ENCODE measurements at regions not wholly inside any gene's neighbourhood (a gene's known extent, or its start where the extent isn't known, plus 50 kb on each side); places are given as distances from the start of the nearest gene placed in this dataset.

DNA sequence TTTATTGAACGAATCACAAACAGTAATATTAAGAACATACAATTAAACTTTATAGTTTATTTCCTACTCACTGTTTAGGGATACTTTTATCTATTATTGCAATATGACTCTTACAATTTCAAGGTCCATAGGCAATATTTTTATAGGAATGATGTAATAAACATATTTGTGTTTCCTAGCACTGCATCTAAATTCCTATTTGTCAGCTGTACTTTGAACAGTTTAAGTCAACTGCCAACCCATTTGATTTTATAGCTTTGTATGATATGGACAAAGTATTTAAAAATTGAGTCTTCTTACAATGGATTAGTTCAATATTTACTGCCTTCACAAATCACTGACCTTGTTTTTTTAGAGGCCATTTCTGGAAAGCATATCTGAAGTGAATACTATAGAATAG lies 199.3 kb downstream of the PCDH7 start:
- TF ChIP-seq POLR2AphosphoS5 (IDR thresholded peaks at IDR 0.05), result no peak
- TF ChIP-seq POLR2A (IDR thresholded peaks at IDR 0.05), result no peak
- TF ChIP-seq EP300 (IDR thresholded peaks at IDR 0.05), result no peak
- TF ChIP-seq, protein P1, sequence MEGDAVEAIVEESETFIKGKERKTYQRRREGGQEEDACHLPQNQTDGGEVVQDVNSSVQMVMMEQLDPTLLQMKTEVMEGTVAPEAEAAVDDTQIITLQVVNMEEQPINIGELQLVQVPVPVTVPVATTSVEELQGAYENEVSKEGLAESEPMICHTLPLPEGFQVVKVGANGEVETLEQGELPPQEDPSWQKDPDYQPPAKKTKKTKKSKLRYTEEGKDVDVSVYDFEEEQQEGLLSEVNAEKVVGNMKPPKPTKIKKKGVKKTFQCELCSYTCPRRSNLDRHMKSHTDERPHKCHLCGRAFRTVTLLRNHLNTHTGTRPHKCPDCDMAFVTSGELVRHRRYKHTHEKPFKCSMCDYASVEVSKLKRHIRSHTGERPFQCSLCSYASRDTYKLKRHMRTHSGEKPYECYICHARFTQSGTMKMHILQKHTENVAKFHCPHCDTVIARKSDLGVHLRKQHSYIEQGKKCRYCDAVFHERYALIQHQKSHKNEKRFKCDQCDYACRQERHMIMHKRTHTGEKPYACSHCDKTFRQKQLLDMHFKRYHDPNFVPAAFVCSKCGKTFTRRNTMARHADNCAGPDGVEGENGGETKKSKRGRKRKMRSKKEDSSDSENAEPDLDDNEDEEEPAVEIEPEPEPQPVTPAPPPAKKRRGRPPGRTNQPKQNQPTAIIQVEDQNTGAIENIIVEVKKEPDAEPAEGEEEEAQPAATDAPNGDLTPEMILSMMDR (IDR thresholded peaks at IDR 0.05), result no peak

DNA sequence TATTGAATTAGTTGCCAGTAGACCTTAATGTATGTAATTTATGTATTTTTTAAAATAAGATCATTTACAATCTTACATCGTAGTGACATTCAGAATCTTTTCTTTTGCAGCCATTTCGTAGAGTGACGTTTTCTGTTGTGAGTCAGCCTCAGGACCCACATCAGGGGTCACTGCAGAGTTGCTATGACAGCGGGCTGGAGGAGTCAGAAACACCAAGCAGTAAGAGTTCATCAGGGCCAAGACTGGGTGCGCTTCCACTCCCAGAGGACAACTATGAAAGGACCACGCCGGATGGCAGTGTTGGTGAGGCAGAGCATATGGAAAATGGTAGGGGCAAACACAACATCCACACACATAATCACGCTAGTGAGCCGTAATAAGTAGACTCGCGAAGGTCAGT lies 199.9 kb downstream of the PCDH7 start:
- no peak for ATAC-seq (ENCODE audit: low FRiP score in 2 of 2)
- WGBS, 2 donors, result 85 to 86% methylated on average over 11 of the region's 11 CpGs
- H3K9me3 ChIP-seq, result no peaks in the 10 kb centered on the region
- H3K4me1 ChIP-seq, result no peaks in the 10 kb centered on the region
- H3K27me3 ChIP-seq, result no peaks in the 10 kb centered on the region
- H3K27ac ChIP-seq, result no peak overlapping the region
- no peak overlapping the region for H3K4me3 ChIP-seq
- TF ChIP-seq POLR2AphosphoS5 (IDR thresholded peaks at IDR 0.05), result no peak
- no peak for TF ChIP-seq POLR2A (IDR thresholded peaks at IDR 0.05)
- TF ChIP-seq EP300 (IDR thresholded peaks at IDR 0.05), result no peak
- TF ChIP-seq, protein P1 (IDR thresholded peaks at IDR 0.05), result no peak
- no peak for DNase-seq
- H3K36me3 ChIP-seq, result no peaks in the 10 kb centered on the region

More for the DNA sequence above, 199.3 kb downstream of the PCDH7 start:
- H3K9me3 ChIP-seq, result no peaks in the 10 kb centered on the region
- no peak overlapping the region for H3K4me3 ChIP-seq
- H3K27me3 ChIP-seq, result no peaks in the 10 kb centered on the region
- WGBS, 2 donors, result 76 to 89% methylated on average over 1 of the region's 1 CpG
- H3K36me3 ChIP-seq, result no peaks in the 10 kb centered on the region
- DNase-seq (no peak), ATAC-seq (ENCODE audit: low FRiP score in 2 of 2) (no peak)
- no peak overlapping the region for H3K27ac ChIP-seq
- H3K4me1 ChIP-seq, result no peaks in the 10 kb centered on the region

DNA sequence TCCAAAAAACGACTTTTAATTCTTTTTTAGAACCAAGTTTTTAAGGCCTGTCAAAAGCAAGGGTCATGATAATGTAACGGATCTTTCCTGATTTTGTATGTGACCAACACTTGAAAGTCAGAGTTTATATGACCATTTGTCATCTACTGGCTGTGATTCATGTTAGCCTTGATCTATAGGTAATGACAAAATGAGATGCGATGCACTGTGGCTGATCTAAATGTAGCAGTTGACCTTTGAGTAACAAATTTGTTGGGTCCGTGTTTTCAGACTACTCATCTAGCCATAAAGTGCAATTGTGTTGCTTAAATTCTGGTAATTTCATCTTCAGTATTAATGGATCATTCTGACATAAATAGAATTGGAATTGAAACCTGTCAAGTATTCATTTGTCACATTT lies 202.5 kb downstream of the PCDH7 start:
- H3K4me1 ChIP-seq, result no peaks in the 10 kb centered on the region
- H3K27me3 ChIP-seq, result no peaks in the 10 kb centered on the region
- DNase-seq (no peak), ATAC-seq (ENCODE audit: low FRiP score in 2 of 2) (no peak)
- no peaks in the 10 kb centered on the region for H3K9me3 ChIP-seq
- H3K4me3 ChIP-seq, result no peak overlapping the region
- WGBS, 2 donors, result 82 to 84% methylated on average over 4 of the region's 4 CpGs
- no peak for TF ChIP-seq EP300 (IDR thresholded peaks at IDR 0.05)
- no peak for TF ChIP-seq POLR2AphosphoS5 (IDR thresholded peaks at IDR 0.05)
- TF ChIP-seq, protein P1 (IDR thresholded peaks at IDR 0.05), result no peak
- TF ChIP-seq POLR2A (IDR thresholded peaks at IDR 0.05), result no peak
- H3K36me3 ChIP-seq, result no peaks in the 10 kb centered on the region
- H3K27ac ChIP-seq, result no peak overlapping the region

DNA sequence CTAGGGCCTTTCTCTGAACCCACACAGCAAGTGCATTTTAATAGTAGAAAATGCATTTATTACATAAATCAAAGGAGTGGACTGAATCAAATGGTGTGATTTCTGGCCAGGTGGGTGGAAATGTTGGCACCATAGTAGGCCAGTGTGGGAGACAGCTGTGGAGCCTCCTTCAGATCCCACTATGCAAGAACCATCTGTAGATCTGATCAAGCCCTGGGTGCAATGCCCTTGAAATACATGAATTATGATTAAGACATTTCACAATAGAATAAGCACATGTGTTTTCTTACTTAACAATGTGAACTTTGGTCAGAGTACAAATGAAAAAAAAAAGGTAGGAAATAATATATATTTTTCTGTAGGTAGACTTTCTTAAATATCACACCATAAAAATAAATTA lies 204.3 kb downstream of the PCDH7 start:
- H3K27me3 ChIP-seq, result no peaks in the 10 kb centered on the region
- no peak overlapping the region for H3K4me3 ChIP-seq
- DNase-seq (no peak), ATAC-seq (ENCODE audit: low FRiP score in 2 of 2) (no peak)
- no peaks in the 10 kb centered on the region for H3K9me3 ChIP-seq
- no peaks in the 10 kb centered on the region for H3K36me3 ChIP-seq
- TF ChIP-seq EP300 (IDR thresholded peaks at IDR 0.05), result no peak
- TF ChIP-seq, protein P1 (IDR thresholded peaks at IDR 0.05), result no peak
- TF ChIP-seq POLR2A (IDR thresholded peaks at IDR 0.05), result no peak
- TF ChIP-seq POLR2AphosphoS5 (IDR thresholded peaks at IDR 0.05), result no peak
- H3K4me1 ChIP-seq, result no peaks in the 10 kb centered on the region
- no peak overlapping the region for H3K27ac ChIP-seq

DNA sequence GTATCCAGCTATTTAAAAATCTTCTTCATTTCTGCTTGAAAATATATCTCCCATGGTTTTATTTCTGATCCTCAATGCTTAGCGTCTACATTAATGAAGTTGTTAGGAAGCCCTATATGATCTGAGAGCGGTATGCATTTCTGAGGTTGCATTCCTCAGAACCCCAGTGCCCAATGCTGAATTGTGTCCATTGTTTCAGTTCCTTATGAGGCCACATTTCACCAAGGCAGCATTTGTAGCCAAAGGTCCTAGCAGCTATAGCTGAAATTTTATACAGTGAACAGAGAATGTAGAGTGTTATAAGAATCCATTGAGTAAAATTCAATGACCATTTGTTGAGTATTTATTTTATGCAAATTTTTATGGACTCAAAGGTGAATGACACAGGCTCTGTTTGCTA lies 209.5 kb downstream of the PCDH7 start:
- 86 to 100% methylated on average over 2 of the region's 2 CpGs for WGBS, 2 donors
- Histone ChIP-seq H3K4me1 (no peaks in the 10 kb centered on the region), H3K27ac (no peak overlapping the region), H3K4me3 (no peak overlapping the region), H3K27me3 (no peaks in the 10 kb centered on the region), H3K9me3 (no peaks in the 10 kb centered on the region), H3K36me3 (no peaks in the 10 kb centered on the region)
- TF ChIP-seq POLR2AphosphoS5 (IDR thresholded peaks at IDR 0.05), result no peak
- TF ChIP-seq EP300 (IDR thresholded peaks at IDR 0.05), result no peak
- TF ChIP-seq POLR2A (IDR thresholded peaks at IDR 0.05), result no peak
- TF ChIP-seq, protein P1 (IDR thresholded peaks at IDR 0.05), result no peak
- ATAC-seq (ENCODE audit: low FRiP score in 2 of 2), result no peak
- DNase-seq, result no peak
